Activated naive CD4-positive, alpha-beta T cell treated with anti-CD3 and anti-CD28 coated beads for 36 hours (primary cell): ENCODE measurements at regions not wholly inside any gene's neighbourhood (a gene's known extent, or its start where the extent isn't known, plus 50 kb on each side); places are given as distances from the start of the nearest gene placed in this dataset.

Experiments
- CTCF ChIA-PET: fragments of 350-600 bp; sonication (Branson Sonifier 250); formaldehyde crosslinking; loops from one replicate; lab custom pipeline; 2021; ENCODE audit warnings: antibody characterized with exemption; lab: Charles Lee
- DNase-seq: peaks from one replicate; pipeline ENCODE4 v3.0.0-alpha.2; 2020
- H3K27ac Mint-ChIP-seq: one replicate; pipeline ENCODE4 v1.8.0; 2021; ENCODE audit warnings: mild to moderate bottlenecking, mixed read lengths
- H3K27me3 Mint-ChIP-seq: one replicate; pipeline ENCODE4 v1.8.0; 2021; ENCODE audit warnings: low read depth, mixed read lengths
- H3K36me3 Mint-ChIP-seq: one replicate; pipeline ENCODE4 v1.8.0; 2021; ENCODE audit warnings: low read depth, mixed read lengths
- H3K4me1 Mint-ChIP-seq: one replicate; pipeline ENCODE4 v1.8.0; 2021; ENCODE audit warnings: low read depth, mixed read lengths
- H3K4me3 Mint-ChIP-seq: one replicate; pipeline ENCODE4 v1.8.0; 2021; ENCODE audit warnings: mild to moderate bottlenecking, moderate library complexity, mixed read lengths
- H3K9me3 Mint-ChIP-seq: one replicate; pipeline ENCODE4 v1.8.0; 2021; ENCODE audit warnings: mixed read lengths
- intact Hi-C: fragments of 100-400 bp; cut with micrococcal nuclease; formaldehyde crosslinking; loops from one replicate; pipeline ENCODE4 v1.15.1; 2023

DNA sequence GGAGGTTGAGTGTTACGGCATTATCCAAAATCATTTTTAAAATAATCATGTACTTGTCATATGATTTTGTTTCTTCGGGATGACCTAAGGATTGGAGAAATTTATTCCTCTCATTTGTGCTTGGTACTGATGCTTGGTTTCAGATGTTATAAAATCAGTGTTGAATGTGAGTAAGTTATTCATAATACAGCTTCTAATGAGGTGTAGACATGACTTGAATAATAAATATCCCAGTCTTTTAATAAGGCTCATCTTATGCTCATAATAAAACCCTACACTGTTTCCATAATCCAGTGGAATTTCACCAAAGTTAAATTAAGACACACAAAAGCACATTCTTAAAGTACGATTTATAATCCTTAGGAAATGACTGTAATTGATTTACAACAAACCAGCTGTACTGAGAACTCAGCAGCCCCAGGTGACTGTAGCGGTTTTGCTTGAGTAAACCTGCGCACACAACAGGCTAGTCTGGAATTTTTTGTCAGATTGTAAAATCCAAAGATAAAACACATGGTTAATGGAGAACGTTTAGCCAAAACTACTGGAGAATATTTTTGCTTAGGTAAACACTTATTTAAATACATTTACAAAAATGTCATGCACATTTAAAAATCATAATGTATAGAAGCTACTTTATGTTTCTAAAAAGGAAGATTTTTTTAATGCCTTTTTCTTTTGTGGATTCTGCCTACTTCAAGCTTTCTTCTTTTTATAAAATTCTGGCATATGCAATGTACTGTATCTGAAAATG lies 609.8 kb upstream of the GRAMD2B start:
- Mint-ChIP-seq H3K27me3 (no peaks in the 10 kb centered on the region), H3K9me3 (no peaks in the 10 kb centered on the region), H3K27ac (no peak overlapping the region), H3K4me3 (no peak overlapping the region), H3K36me3 (no peaks in the 10 kb centered on the region), H3K4me1 (no peaks in the 10 kb centered on the region)
- DNase-seq, result no peak
- CTCF ChIA-PET, result no interaction called here
- intact Hi-C loops, result no loop called here

DNA sequence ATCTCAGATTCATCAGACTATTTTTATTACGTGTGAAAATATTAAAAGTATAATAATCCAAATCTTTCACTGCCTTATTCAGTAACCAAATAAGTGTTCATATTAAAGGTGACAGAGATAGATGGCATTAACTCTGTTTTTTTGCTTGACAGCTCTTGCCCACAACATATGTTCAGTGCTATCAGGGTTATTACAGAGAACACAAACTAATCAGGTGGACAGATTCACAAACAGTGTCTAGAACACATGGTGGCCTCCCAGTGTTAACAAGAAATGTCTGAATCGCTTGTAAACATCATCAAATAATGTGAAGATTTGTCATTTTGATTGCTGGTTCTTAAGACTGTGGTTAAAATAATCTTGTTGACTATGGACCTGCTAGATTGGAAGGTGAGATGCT lies 609.1 kb upstream of the GRAMD2B start:
- intact Hi-C loops, result no loop called here

GRCh38 chr5:125823572-125823971 lies 599.6 kb upstream of the GRAMD2B start:
- CTCF ChIA-PET, result no interaction called here

More for the DNA sequence above, 609.1 kb upstream of the GRAMD2B start:
- Mint-ChIP-seq H3K27ac (no peak overlapping the region), H3K9me3 (no peaks in the 10 kb centered on the region), H3K4me3 (no peak overlapping the region), H3K4me1 (no peaks in the 10 kb centered on the region), H3K36me3 (no peaks in the 10 kb centered on the region), H3K27me3 (no peaks in the 10 kb centered on the region)
- CTCF ChIA-PET, result no interaction called here
- no peak for DNase-seq

GRCh38 chr5:125826214-125826613 lies 597.0 kb upstream of the GRAMD2B start:
- no peak for DNase-seq
- H3K9me3 Mint-ChIP-seq, result peaks cover 1% of the 10 kb centered on the region
- no peaks in the 10 kb centered on the region for H3K36me3 Mint-ChIP-seq
- H3K4me1 Mint-ChIP-seq, result no peaks in the 10 kb centered on the region
- no peak overlapping the region for H3K4me3 Mint-ChIP-seq
- intact Hi-C loops, result no loop called here
- H3K27ac Mint-ChIP-seq, result no peak overlapping the region
- no peaks in the 10 kb centered on the region for H3K27me3 Mint-ChIP-seq
- CTCF ChIA-PET, result no interaction called here

More at GRCh38 chr5:125823572-125823971, 599.6 kb upstream of the GRAMD2B start:
- Mint-ChIP-seq H3K4me1 (no peaks in the 10 kb centered on the region), H3K4me3 (no peak overlapping the region), H3K27ac (no peak overlapping the region), H3K27me3 (no peaks in the 10 kb centered on the region), H3K9me3 (peaks cover 1% of the 10 kb centered on the region), H3K36me3 (no peaks in the 10 kb centered on the region)
- intact Hi-C loops, result no loop called here
- no peak for DNase-seq

DNA sequence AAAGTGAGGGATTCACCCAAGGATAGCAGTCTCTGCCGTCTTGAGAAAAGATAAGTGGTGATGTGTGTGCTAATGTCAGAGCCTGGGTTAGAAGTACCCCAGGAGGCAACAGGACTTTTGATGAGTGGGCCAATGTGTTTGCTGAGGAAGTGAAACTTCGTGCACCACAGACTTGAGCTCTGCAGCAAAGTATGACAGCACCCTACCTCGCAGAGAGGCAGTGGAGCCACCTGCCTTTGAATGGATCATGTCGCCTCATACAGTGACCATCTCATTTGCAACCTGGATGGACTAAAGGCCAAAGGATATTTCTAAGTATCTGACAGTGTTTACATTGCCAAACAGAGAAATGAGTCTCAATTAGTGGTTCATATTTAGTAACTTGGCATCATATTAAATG lies 593.9 kb upstream of the GRAMD2B start:
- no peak for DNase-seq
- Mint-ChIP-seq H3K4me3 (no peak overlapping the region), H3K27me3 (no peaks in the 10 kb centered on the region), H3K4me1 (no peaks in the 10 kb centered on the region), H3K9me3 (no peaks in the 10 kb centered on the region), H3K27ac (no peak overlapping the region), H3K36me3 (no peaks in the 10 kb centered on the region)
- intact Hi-C loops, result no loop called here
- CTCF ChIA-PET, result no interaction called here

- Mint-ChIP-seq H3K36me3 (no peaks in the 10 kb centered on the region), H3K4me3 (no peak overlapping the region), H3K4me1 (no peaks in the 10 kb centered on the region), H3K27ac (no peak overlapping the region), H3K9me3 (no peaks in the 10 kb centered on the region), H3K27me3 (no peaks in the 10 kb centered on the region)
- no peak for DNase-seq
- CTCF ChIA-PET, result no interaction called here
- intact Hi-C loops, result no loop called here
Observed at GRCh38 chr5:125833398-125833797, 589.8 kb upstream of the GRAMD2B start.

DNA sequence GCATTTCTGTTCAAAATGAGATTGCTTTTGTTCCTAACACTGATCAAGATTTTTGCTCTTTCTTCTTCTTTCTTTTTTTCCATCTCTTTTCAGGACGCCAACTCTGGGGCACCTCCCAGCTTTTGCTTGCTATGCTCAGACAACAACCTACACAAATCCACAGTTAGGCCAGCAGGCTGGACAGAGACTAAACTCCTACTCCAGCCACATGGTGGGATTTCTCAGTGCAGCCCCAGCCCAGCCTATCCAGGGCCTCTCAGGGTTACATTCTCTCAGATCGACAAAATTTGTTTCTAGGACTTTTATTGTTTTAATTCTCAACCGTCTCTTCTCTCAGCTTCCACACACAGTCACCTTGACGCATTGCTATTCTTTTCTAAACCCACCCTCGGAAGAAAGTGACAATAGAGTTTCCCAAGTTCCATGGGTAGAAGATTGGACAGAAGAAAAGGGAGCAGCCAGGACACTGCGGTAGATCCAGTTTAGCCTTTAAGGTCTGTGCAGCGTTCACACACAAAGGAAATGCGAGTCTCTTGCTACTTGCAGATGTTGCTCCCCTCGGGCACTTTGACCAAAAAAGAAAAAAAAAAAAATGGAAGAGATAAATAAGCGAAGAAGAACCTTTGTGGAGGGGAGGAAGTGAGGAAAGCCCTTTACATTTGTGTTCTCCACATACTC lies 588.6 kb upstream of the GRAMD2B start:
- Mint-ChIP-seq H3K9me3 (no peaks in the 10 kb centered on the region), H3K27me3 (no peaks in the 10 kb centered on the region), H3K4me3 (no peak overlapping the region), H3K4me1 (no peaks in the 10 kb centered on the region), H3K27ac (no peak overlapping the region), H3K36me3 (no peaks in the 10 kb centered on the region)
- DNase-seq, result no peak
- intact Hi-C loops, result no loop called here
- CTCF ChIA-PET, result no interaction called here

- Mint-ChIP-seq H3K27me3 (no peaks in the 10 kb centered on the region), H3K4me3 (no peak overlapping the region), H3K27ac (no peak overlapping the region), H3K36me3 (no peaks in the 10 kb centered on the region), H3K4me1 (no peaks in the 10 kb centered on the region), H3K9me3 (no peaks in the 10 kb centered on the region)
- DNase-seq, result no peak
- CTCF ChIA-PET, result interaction anchor here (0.7 kb wide), 1 partner anchor 48 kb away, joined by 3 read pairs; no protein-coding TSS in a partner anchor
- intact Hi-C loops, result no loop called here
Observed at GRCh38 chr5:125835293-125836172, 587.7 kb upstream of the GRAMD2B start.

DNA sequence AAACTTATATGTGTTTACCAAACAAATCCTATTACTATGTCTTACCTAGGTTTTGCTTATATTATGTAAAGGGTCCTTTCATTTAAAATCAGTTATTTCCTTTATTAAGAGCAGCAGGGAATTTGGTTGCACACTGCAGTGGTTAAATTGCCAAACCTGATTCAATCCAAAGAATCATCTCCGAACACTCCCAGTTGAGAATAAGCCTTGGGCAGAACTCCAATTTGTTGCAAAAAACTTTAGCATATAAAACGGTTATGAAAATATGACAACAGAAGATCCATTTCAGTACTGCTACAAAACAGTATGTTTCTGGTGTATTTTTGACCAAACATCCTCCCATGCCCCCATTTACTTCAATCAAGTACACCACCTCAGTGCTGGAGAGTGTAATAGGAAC lies 587.0 kb upstream of the GRAMD2B start:
- no peaks in the 10 kb centered on the region for H3K4me1 Mint-ChIP-seq
- no peaks in the 10 kb centered on the region for H3K9me3 Mint-ChIP-seq
- CTCF ChIA-PET, result no interaction called here
- intact Hi-C loops, result no loop called here
- H3K27ac Mint-ChIP-seq, result no peak overlapping the region
- H3K27me3 Mint-ChIP-seq, result no peaks in the 10 kb centered on the region
- H3K36me3 Mint-ChIP-seq, result no peaks in the 10 kb centered on the region
- no peak for DNase-seq
- no peak overlapping the region for H3K4me3 Mint-ChIP-seq

DNA sequence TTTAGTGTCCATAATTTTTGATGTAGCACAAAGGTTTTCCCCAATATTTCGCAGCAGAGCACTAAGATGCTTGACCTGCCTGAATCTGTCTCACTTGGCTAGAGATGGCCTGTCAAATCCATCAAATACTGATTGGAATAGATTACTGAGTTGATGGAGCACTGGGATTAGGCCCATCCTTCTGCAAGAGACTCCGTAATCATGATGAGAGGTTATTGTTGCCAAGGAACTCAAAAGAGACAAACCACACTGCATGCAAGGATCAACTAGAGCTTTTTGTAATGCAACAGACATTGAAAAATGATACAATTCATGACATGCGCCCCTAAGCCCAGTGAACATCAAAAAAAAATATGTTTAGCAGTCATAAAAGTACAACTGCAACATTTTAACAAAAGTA lies 585.3 kb upstream of the GRAMD2B start:
- CTCF ChIA-PET, result no interaction called here
- Mint-ChIP-seq H3K27ac (no peak overlapping the region), H3K27me3 (no peaks in the 10 kb centered on the region), H3K4me3 (no peak overlapping the region), H3K36me3 (no peaks in the 10 kb centered on the region), H3K9me3 (peaks cover 6% of the 10 kb centered on the region), H3K4me1 (no peaks in the 10 kb centered on the region)
- DNase-seq, result no peak
- intact Hi-C loops, result no loop called here

DNA sequence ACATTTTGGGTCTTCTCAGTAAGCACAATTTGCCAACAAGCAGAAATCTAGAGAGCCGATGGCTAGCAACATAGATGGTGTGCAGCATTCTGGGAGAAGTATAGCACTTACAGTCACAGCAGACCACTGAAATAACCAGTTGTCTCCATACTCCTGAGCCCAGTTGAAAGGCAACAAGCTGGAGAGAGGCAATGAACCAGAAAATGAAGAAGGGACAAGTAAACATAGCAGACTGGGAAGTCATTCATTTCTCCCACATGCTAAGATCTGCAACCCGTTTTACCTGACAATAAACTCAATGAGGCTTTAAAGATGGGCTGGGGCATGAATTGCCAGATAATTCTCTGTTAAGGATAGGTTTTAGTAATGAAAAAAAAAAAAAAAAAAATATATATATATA lies 575.6 kb upstream of the GRAMD2B start:
- no peak overlapping the region for H3K27ac Mint-ChIP-seq
- no peaks in the 10 kb centered on the region for H3K4me1 Mint-ChIP-seq
- no peaks in the 10 kb centered on the region for H3K27me3 Mint-ChIP-seq
- H3K9me3 Mint-ChIP-seq, result peaks cover 14% of the 10 kb centered on the region
- CTCF ChIA-PET, result no interaction called here
- H3K4me3 Mint-ChIP-seq, result no peak overlapping the region
- DNase-seq, result no peak
- H3K36me3 Mint-ChIP-seq, result no peaks in the 10 kb centered on the region
- intact Hi-C loops, result no loop called here

GRCh38 chr5:125848751-125849150 lies 574.5 kb upstream of the GRAMD2B start:
- CTCF ChIA-PET, result interaction anchor here (0.7 kb wide), 1 partner anchor 23 kb away, joined by 3 read pairs; no protein-coding TSS in a partner anchor
- no peaks in the 10 kb centered on the region for H3K27me3 Mint-ChIP-seq
- H3K4me1 Mint-ChIP-seq, result no peaks in the 10 kb centered on the region
- H3K36me3 Mint-ChIP-seq, result no peaks in the 10 kb centered on the region
- no peak for DNase-seq
- intact Hi-C loops, result no loop called here
- peaks cover 11% of the 10 kb centered on the region for H3K9me3 Mint-ChIP-seq
- H3K27ac Mint-ChIP-seq, result no peak overlapping the region
- H3K4me3 Mint-ChIP-seq, result no peak overlapping the region
